Kidney epithelial cell (primary cell): ENCODE measurements at regions not wholly inside any gene's neighbourhood (a gene's known extent, or its start where the extent isn't known, plus 50 kb on each side); places are given as distances from the start of the nearest gene placed in this dataset.
"Not testable (repeated sequence)": the region's sequence is repeated elsewhere in the genome, so short reads cannot be mapped to it uniquely, and the experiment has no call there.

Experiments used
- DNase-seq: peaks from one replicate; pipeline ENCODE4 v3.0.0-alpha.2; 2010; ENCODE audit warnings: low read depth
- H3K27me3 ChIP-seq: 2 replicates; pipeline ENCODE4 v1.6.0; 2011; ENCODE audit warnings: low read length; ENCODE audit not compliant: control insufficient read depth, insufficient read depth
- H3K36me3 ChIP-seq: 2 replicates; pipeline ENCODE4 v1.5.1; 2011; ENCODE audit warnings: low read length; ENCODE audit not compliant: control insufficient read depth, insufficient read depth
- H3K4me3 ChIP-seq: 2 replicates; pipeline ENCODE4 v1.5.1; 2011; ENCODE audit warnings: low read depth, mild to moderate bottlenecking, control low read depth, low read length
- TF ChIP-seq, protein P1 (sequence below): IDR thresholded peaks from 2 replicates; pipeline ENCODE4 v1.5.1; 2011; ENCODE audit warnings: mild to moderate bottlenecking, moderate library complexity, low read length, control low read depth, inconsistent platforms; ENCODE audit not compliant: insufficient read depth, poor library complexity, severe bottlenecking

DNA sequence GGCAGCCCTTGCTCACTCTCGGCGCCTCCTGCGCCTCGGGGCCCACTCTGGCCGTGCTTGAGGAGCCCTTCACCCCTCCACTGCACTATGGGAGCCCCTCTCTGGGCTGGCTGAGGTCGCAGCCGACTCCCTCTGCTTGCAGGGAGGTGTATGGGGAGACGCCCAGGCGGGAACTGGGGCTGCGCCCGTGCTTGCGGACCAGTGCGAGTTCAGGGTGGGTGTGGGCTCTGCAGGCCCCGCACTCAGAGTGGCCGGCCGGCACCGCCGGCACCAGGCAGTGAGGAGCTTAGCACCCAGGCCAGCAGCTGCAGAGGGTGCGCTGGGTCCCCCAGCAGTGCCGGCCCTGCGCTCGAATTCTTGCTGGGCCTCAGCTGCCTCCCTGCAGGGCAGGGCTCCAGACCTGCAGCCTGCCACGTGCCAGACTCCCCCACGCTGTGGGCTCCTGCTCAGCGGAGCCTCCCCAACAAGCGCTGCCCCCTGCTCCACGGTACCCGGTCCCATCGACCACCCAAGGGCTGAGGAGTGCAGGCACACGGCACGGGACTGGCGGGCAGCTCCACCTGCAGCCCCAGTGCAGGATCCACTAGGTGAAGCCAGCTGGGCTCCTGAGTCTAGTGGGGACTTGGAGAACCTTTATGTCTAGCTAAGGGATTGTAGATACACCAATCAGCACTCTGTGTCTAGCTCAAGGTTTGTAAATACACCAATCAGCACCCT lies 54.0 kb upstream of the WWC2 start:
- not testable (repeated sequence) for H3K27me3 ChIP-seq, H3K4me3 ChIP-seq, H3K36me3 ChIP-seq, DNase-seq

DNA sequence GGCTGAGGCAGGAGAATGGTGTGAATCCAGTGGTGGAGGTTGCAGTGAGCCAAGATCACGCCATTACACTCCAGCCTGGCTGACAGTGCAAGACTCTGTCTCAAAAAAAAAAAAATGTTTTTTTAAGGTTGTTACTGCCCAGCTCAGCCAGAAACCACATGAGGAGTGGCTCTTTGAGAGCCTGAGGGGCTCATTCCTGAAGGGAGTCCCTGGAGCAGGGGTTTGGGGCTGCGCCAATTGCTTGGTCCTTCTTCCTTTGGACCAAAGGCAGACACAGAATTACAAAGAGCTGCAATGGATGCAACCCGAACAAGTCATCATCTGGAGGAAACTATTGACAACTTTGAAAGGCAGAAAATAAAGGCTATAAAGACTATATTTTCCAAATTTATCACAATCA lies 60.6 kb upstream of the WWC2 start:
- DNase-seq = no peak
- H3K4me3 ChIP-seq = no peak overlapping the region
- no peaks in the 10 kb centered on the region for H3K27me3 ChIP-seq
- H3K36me3 ChIP-seq = no peaks in the 10 kb centered on the region
- TF ChIP-seq, protein P1, sequence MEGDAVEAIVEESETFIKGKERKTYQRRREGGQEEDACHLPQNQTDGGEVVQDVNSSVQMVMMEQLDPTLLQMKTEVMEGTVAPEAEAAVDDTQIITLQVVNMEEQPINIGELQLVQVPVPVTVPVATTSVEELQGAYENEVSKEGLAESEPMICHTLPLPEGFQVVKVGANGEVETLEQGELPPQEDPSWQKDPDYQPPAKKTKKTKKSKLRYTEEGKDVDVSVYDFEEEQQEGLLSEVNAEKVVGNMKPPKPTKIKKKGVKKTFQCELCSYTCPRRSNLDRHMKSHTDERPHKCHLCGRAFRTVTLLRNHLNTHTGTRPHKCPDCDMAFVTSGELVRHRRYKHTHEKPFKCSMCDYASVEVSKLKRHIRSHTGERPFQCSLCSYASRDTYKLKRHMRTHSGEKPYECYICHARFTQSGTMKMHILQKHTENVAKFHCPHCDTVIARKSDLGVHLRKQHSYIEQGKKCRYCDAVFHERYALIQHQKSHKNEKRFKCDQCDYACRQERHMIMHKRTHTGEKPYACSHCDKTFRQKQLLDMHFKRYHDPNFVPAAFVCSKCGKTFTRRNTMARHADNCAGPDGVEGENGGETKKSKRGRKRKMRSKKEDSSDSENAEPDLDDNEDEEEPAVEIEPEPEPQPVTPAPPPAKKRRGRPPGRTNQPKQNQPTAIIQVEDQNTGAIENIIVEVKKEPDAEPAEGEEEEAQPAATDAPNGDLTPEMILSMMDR = no peak

DNA sequence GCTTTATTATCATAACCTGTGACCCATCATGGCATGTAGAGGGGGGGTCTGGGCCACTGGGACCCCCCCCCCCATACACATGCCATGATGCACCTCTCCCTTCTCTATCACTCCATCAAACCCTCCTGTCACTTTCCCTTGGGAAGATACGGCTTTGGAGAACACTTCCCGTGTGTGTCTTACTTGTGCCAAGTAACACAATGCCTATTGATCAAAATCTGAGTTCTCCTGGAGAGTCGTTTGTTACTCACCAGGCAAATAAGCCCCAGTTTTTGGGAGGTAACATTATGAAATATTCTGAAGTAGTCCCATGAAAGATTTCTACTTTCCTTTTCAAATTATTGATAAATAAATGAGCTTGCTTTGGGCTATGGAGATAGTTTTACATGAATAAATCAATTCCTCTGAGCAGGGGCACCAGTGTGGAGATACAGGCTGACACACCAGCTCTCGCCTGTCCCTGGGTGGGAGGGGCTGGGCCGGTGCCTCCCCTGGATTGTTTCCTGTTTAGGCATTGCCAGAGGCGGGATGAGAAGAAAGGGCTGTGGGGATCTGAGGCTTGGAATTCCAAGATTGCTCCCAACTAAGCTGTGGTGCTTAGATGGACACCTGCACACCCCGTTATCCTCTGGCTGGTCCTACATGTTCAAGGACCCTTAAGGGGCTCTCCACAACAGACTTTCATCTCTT lies 63.2 kb upstream of the WWC2 start:
- no peak for DNase-seq
- TF ChIP-seq, protein P1 = no peak
- Histone ChIP-seq H3K4me3 (no peak overlapping the region), H3K27me3 (no peaks in the 10 kb centered on the region), H3K36me3 (no peaks in the 10 kb centered on the region)

DNA sequence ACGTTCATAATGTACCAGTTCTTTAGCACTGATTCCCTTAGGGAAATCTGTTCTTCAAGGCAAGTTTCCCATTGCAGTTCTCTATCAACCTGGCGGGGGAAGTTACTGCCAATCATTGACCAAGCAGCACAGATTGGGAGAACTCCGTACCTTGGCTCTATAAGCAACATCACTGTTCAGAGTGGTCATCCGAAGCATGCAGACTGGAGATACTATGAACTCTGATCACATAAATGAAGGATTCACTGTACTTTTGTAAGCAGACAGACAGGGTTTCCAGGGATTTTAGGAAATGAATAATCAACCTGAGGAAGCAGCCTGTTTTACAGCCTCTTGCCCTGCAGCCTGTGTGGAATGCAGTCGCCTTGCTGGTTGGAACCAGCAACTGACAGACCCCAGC lies 63.8 kb upstream of the WWC2 start:
- no peak for DNase-seq
- TF ChIP-seq, protein P1 = no peak
- Histone ChIP-seq H3K27me3 (no peaks in the 10 kb centered on the region), H3K36me3 (no peaks in the 10 kb centered on the region), H3K4me3 (no peak overlapping the region)

DNA sequence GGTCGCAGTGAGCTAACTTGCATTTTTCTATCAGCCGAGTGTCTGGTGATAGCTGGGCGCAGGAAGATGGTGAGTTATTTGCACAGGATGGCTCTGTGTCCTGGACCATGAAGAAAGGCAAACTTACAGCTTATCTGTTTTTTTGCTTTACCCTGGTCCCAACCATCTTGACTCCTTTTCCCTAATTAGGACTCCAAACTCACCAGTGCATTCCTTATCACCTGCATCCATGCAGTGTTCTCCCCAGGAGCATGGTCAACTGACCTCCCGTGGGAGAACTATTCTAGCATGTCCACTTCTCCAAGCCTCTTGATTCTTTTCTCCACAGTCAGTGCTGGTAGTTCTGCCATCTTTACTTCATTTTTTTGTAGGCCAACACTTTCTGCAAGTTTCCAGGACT lies 68.2 kb upstream of the WWC2 start:
- no peak for DNase-seq
- Histone ChIP-seq H3K27me3 (no peaks in the 10 kb centered on the region), H3K4me3 (no peak overlapping the region), H3K36me3 (no peaks in the 10 kb centered on the region)
- TF ChIP-seq, protein P1 = no peak

DNA sequence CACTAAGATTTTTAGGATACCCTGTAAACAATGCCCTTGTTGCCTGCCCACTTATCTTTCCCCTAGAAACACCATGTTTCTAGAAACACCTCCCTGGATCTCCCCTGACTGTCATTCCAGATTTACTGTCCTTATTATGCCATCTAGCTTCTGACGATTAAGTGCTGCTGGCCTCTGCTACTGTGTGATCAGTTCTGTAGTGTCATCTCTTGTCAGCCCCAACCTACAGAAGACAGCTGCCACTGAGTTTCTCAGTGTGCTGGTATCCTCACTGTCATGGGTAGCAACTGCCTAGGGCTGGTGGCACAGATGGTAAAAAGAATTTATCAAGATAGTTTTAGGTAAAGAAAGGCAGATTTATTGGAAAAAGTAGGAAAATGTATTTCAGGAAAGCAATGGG lies 68.7 kb upstream of the WWC2 start:
- TF ChIP-seq, protein P1 = no peak
- Histone ChIP-seq H3K36me3 (no peaks in the 10 kb centered on the region), H3K27me3 (no peaks in the 10 kb centered on the region), H3K4me3 (no peak overlapping the region)
- DNase-seq = no peak
